Activated CD4-positive, alpha-beta T cell treated with anti-CD3 and anti-CD28 coated beads for 48 hours (primary cell): ENCODE measurements at regions not wholly inside any gene's neighbourhood (a gene's known extent, or its start where the extent isn't known, plus 50 kb on each side); places are given as distances from the start of the nearest gene placed in this dataset.

Experiments
- DNase-seq: peaks from one replicate; pipeline ENCODE4 v3.0.0-alpha.2; 2020

DNA sequence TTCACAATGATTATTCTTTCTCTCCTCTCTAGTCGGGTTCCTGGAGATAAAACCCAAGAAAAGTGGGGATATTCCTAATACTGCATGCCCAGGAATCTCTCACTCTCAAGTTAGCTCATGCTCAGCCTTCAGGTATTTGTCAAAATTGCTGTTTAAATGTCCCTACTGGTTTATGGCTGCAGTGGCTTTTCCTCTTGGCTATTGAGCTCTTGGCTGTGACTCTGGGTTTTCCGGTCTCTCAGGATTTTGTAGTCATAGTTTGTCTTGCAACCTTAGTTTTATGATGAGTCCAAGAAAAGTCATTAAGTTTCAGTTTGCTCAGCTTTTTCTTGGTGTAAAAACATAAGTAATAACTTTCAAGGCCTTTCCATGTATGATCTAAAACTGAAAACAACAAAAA, 820.7 kb upstream of the HS6ST1 start:
- DNase-seq: no peak

DNA sequence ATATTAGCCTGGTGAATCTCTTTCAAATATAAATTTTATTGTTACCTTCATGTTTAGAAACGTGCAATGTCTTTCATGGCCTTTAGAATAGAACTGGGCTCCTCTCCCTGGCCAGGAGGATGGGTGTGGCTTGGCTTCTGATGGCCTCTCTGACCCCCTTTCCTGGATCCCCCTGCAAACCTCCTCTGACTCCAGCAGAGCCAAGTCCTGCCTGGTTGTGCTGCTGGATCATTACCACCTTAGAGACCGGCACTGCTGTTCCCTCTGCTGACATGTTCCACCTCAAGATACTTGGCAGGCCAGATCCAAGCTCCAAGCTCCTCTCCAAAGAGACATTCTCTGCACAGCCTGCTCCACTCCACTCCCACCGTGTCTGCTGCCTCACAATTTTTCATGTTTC, 823.8 kb upstream of the HS6ST1 start:
- DNase-seq: no peak

DNA sequence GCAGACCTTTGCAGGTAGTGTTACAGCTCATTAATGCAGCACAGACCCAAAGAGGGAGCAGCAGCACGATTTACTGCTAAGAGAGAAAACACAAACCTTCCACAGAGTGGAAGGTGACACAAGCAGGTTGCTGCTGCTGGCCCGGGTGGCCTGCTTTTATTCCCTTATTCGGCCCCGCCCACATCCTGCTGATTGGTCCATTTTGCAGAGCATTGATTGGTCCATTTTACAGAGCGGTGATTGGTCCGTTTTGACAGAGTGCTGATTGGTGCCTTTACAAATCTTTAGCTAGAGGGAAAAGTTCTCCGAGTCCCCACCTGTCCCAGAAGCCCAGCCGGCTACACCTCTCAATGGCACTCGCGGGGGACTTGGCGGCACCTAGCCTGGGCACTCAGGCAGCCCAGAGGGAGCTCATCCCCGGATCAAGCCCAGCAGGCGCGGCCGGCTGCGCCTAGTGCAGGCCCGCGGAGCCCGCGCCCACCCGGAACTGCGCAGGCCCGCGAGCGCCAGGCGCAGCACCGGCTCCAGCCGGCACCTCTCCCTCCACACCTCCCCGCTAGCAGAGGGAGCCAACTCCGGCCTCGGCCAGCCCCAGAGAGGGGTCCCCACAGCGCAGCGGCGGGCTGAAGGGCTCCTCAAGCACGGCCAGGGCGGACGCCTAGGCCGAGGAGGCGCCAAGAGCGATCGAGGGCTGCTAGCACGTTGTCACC, 825.6 kb upstream of the HS6ST1 start:
- no peak for DNase-seq

DNA sequence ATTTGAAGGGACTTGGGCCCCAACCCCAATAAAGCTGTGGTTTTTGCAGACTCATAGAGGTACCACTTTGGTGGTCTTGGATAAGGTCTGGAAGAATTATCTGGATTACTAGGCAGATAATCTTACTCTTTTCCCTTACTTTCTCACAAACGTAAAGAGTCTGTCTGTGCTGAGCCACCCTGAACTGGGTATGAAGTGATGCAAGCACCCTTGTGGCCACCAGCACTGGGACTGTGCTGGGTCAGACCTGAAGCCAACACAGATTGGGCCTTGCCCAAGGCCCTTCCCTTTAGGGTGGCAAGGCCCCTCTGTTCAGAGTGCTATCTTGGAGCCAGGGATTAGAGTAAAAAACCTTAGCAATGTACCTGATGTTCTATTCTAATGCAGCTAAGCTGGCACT, 827.0 kb upstream of the RAB6C start:
- DNase-seq: no peak

DNA sequence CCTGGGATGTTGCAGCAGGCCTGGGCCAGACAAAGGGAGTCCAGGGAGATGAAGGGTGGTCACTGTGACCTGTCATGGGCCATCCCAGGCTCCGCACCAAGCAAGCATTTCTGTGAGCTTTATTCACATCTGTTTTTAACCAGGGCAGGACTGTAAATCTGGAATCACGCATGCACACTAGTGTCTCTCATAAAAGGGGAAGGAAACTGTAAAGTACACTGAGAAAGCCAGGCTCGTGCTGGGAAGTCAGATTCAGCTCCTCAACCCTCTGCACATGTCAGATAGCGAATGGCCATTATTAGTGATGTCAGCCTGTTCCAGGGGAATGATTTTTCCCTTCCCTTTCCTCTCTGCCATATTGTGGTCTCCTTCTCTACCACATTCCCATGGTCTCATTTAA, 818.6 kb upstream of the RAB6C start:
- DNase-seq: no peak

DNA sequence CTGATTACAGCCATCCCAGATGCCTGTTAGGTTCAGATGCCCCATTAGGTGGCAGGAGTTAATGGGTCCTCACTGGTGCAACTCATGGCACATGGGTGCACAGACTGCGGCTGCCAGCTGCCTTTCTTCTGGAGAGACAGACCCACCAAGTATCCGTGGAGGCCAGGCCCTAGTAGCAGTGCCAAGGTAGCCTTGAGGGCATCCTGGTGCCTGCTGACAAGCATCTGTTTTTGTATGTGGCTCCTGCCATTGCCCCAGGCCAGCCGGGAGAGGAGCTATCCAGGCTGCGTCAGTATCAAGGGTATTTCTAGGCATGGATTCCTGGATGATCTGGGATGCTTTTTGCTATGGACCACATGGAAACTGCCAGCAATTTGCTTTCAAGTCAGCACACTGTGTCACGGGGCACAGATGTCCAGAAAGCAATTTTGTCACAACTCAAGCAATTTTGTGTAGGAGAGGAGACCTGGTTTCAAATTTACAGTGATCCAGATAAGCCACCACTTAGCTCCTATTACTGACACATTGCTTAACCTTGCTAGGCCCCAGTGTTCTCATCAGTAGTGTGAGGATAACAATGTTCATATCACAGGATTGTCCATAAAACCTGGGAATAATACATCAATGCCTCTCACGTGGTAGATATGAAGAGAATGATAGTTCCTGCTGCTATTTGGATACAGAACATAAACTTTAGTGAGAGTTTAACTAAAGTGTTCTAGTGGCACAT, 815.1 kb upstream of the RAB6C start:
- DNase-seq: no peak

- DNase-seq: no peak
Observed at GRCh38 chr2:129165006-129165405, 814.5 kb upstream of the RAB6C start.

GRCh38 chr2:129167456-129167855, 812.0 kb upstream of the RAB6C start:
- no peak for DNase-seq

- DNase-seq: no peak
Observed at GRCh38 chr2:129170570-129170969, 808.9 kb upstream of the RAB6C start.

DNA sequence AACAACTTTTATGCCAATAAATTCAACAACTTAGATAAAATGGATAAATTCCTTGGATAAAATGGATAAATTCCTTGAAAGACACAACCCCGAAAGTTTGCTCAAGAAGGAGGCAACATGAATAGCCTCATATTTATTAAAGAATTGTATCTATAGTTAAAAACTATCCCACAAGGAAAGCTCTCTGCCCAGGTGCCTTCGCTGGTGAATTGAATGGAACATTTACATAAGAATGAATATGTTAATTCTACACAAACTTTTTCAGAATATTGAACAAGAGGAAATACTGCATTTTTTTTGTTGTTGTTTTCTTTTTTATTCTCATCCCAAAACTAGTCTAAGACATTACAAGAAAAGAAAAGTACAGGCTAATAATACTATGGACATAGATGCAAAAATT, 805.3 kb upstream of the RAB6C start:
- no peak for DNase-seq

DNA sequence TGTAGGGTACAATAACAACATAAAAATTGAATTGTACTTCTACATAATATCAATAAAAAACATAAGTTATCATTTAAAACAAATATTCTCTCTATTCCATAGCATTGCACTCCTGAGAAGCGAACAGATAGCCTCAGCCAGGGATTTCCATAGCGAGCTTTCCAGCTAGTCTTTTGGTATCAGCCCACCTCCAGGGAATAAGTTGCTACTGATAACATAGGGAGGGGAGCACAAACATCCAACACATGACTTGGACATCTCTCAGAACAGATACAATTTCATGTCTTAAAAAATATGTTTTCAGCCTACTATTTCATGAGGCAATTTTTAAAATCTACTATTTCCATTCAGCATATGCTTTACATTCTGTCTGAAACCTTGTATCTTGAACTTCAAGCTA, 804.4 kb upstream of the RAB6C start:
- no peak for DNase-seq

GRCh38 chr2:129176375-129176774, 803.1 kb upstream of the RAB6C start:
- DNase-seq: no peak

- DNase-seq: no peak
Observed at GRCh38 chr2:129178356-129178755, 801.1 kb upstream of the RAB6C start.

- no peak for DNase-seq
Observed at GRCh38 chr2:129179199-129179598, 800.3 kb upstream of the RAB6C start.

GRCh38 chr2:129180124-129180716, 799.2 kb upstream of the RAB6C start:
- no peak for DNase-seq

- DNase-seq: no peak
Observed at GRCh38 chr2:129181433-129181832, 798.0 kb upstream of the RAB6C start.

- DNase-seq: no peak
Observed at GRCh38 chr2:129181963-129182362, 797.5 kb upstream of the RAB6C start.

GRCh38 chr2:129187343-129187742, 792.1 kb upstream of the RAB6C start:
- DNase-seq: no peak

- DNase-seq: no peak
Observed at GRCh38 chr2:129188451-129188850, 791.0 kb upstream of the RAB6C start.

DNA sequence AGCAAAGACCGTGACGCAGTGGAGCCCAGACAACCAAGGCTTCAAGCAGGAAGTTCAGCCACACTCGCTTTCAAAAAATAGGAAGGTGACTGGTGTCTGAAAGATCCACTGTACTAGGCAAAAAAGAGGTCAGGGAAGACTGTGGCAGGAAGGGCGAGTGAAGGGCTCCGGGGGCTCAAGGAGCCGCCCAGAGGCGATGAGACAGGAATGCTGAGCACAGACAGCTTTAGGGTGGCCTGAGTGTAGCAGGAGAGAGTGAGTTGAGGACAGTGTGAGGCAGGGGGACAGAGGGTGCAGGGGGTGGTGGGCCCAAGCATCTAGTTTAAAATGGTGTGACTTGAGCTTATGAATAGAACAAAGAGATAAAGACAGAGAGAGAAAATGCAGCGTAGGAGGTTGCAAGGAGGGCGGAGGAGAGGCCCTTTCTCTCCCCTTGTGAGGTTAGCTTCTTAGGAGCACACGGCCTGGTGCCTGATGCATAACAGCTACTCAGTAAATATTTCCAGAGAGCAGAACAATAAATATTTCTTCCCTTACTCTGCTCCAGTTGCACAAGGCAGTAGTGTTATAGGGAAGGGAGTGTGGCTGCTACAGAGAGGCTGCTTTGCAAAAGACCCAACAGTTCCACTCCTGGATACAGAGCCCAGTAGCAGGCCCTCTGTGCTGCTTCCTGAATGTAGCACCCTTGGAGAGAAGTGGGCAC, 789.7 kb upstream of the RAB6C start:
- no peak for DNase-seq

- no peak for DNase-seq
Observed at GRCh38 chr2:129190494-129190893, 789.0 kb upstream of the RAB6C start.

GRCh38 chr2:129191530-129191929, 787.9 kb upstream of the RAB6C start:
- DNase-seq: no peak

GRCh38 chr2:129192117-129192516, 787.3 kb upstream of the RAB6C start:
- DNase-seq: no peak

- no peak for DNase-seq
Observed at GRCh38 chr2:129192841-129193253, 786.6 kb upstream of the RAB6C start.
